ENCODE measurements at regions not wholly inside any gene's neighbourhood (a gene's known extent, or its start where the extent isn't known, plus 50 kb on each side); places are given as distances from the start of the nearest gene placed in this dataset.

GRCh38 chr17:79304884-79305283, 230.3 kb downstream of the ENGASE start:
- TF ChIP-seq EZH2 (IDR thresholded peaks at IDR 0.05; ENCODE audit: low read length): no peak
- no peak for TF ChIP-seq CTCF (optimal IDR thresholded peaks at IDR 0.05 in 1 of 3, IDR thresholded peaks at IDR 0.05 in 1 of 3, conservative IDR thresholded peaks at IDR 0.05 in 1 of 3; ENCODE audit: extremely low read depth in 1 of 3, insufficient read depth in 2 of 3, low read length in 3 of 3)
- no peaks in the 10 kb centered on the region for H3K4me1 ChIP-seq (ENCODE audit: control insufficient read depth, extremely low read depth, insufficient read depth, low read length)
- no peaks in the 10 kb centered on the region for H3K36me3 ChIP-seq (ENCODE audit: control insufficient read depth in 2 of 2, extremely low read depth in 1 of 2, insufficient read depth in 2 of 2, low read length in 2 of 2)
- H3K27me3 ChIP-seq (ENCODE audit: control insufficient read depth, extremely low read depth, insufficient read depth, low read length): peaks cover 39% of the 10 kb centered on the region
- H4K20me1 ChIP-seq (ENCODE audit: control insufficient read depth, extremely low read depth, insufficient read depth, low read length): no peaks in the 10 kb centered on the region
- no peaks in the 10 kb centered on the region for H3K9me1 ChIP-seq (ENCODE audit: control insufficient read depth, extremely low read depth, insufficient read depth, low read length)
- no peak overlapping the region for H3K9ac ChIP-seq (ENCODE audit: control insufficient read depth, extremely low read depth, insufficient read depth, low read length)
- H3K4me2 ChIP-seq (ENCODE audit: control insufficient read depth, extremely low read depth, insufficient read depth, low read depth, low read length): no peak overlapping the region
- no peaks in the 10 kb centered on the region for H3K79me2 ChIP-seq (ENCODE audit: control insufficient read depth, insufficient read depth, low read length)
- DNase-seq (ENCODE audit: low read depth, low spot score) (no peak), FAIRE-seq (no peak)
- dilution Hi-C loops (cut with MboI; ENCODE audit: extremely low pct_ligation_motif_present, low sequenced_read_pairs): loop anchor here (5.0 kb wide), 1 partner anchor 47 kb away; no protein-coding TSS in a partner anchor
- no peaks in the 10 kb centered on the region for H3K9me3 ChIP-seq (ENCODE audit: control insufficient read depth, low read depth, low read length)
- H3K27ac ChIP-seq (ENCODE audit: control insufficient read depth, insufficient read depth, low read length): no peak overlapping the region
- no peak overlapping the region for H2AFZ ChIP-seq (ENCODE audit: control insufficient read depth, low read length)
- no peak overlapping the region for H3K4me3 ChIP-seq (ENCODE audit: control insufficient read depth in 2 of 3, extremely low read depth in 1 of 3, insufficient read depth in 2 of 3, low read depth in 1 of 3, low read length in 3 of 3)

GRCh38 chr17:79303641-79304205, 229.1 kb downstream of the ENGASE start:
- no peak for FAIRE-seq
- Histone ChIP-seq H3K36me3 (ENCODE audit: control insufficient read depth in 2 of 2, extremely low read depth in 1 of 2, insufficient read depth in 2 of 2, low read length in 2 of 2) (no peaks in the 10 kb centered on the region), H3K4me2 (ENCODE audit: control insufficient read depth, extremely low read depth, insufficient read depth, low read depth, low read length) (no peak overlapping the region), H4K20me1 (ENCODE audit: control insufficient read depth, extremely low read depth, insufficient read depth, low read length) (no peaks in the 10 kb centered on the region), H3K4me1 (ENCODE audit: control insufficient read depth, extremely low read depth, insufficient read depth, low read length) (no peaks in the 10 kb centered on the region), H3K9me1 (ENCODE audit: control insufficient read depth, extremely low read depth, insufficient read depth, low read length) (no peaks in the 10 kb centered on the region), H3K9me3 (ENCODE audit: control insufficient read depth, low read depth, low read length) (no peaks in the 10 kb centered on the region), H3K79me2 (ENCODE audit: control insufficient read depth, insufficient read depth, low read length) (no peaks in the 10 kb centered on the region), H2AFZ (ENCODE audit: control insufficient read depth, low read length) (no peak overlapping the region), H3K9ac (ENCODE audit: control insufficient read depth, extremely low read depth, insufficient read depth, low read length) (no peak overlapping the region), H3K27ac (ENCODE audit: control insufficient read depth, insufficient read depth, low read length) (no peak overlapping the region), H3K4me3 (ENCODE audit: control insufficient read depth in 2 of 3, extremely low read depth in 1 of 3, insufficient read depth in 2 of 3, low read depth in 1 of 3, low read length in 3 of 3) (no peak overlapping the region), H3K27me3 (ENCODE audit: control insufficient read depth, extremely low read depth, insufficient read depth, low read length) (peaks cover 36% of the 10 kb centered on the region)
- no peak for DNase-seq (ENCODE audit: low read depth, low spot score)
- TF ChIP-seq EZH2 (IDR thresholded peaks at IDR 0.05; ENCODE audit: low read length): no peak
- TF ChIP-seq CTCF (optimal IDR thresholded peaks at IDR 0.05 in 1 of 3, IDR thresholded peaks at IDR 0.05 in 1 of 3, conservative IDR thresholded peaks at IDR 0.05 in 1 of 3; ENCODE audit: extremely low read depth in 1 of 3, insufficient read depth in 2 of 3, low read length in 3 of 3): no peak
- dilution Hi-C loops (cut with MboI; ENCODE audit: extremely low pct_ligation_motif_present, low sequenced_read_pairs): loop anchor here (5.0 kb wide), 1 partner anchor 49 kb away; no protein-coding TSS in a partner anchor

Measured in keratinocyte (primary cell).